ENCODE measurements at regions not wholly inside any gene's neighbourhood (a gene's known extent, or its start where the extent isn't known, plus 50 kb on each side); places are given as distances from the start of the nearest gene placed in this dataset.

GRCh38 chr3:166420071-166420470 is 582.8 kb upstream of the BCHE start:
- H3K4me1 ChIP-seq = no peaks in the 10 kb centered on the region
- H3K27ac ChIP-seq = no peak overlapping the region
- no peak for ATAC-seq
- H3K4me3 ChIP-seq = no peak overlapping the region
- H3K27me3 ChIP-seq = no peaks in the 10 kb centered on the region
- WGBS, 2 donors = 75 to 77% methylated on average over 2 of the region's 2 CpGs
- H3K36me3 ChIP-seq (replicated peaks in 1 of 2; ENCODE audit: insufficient read depth in 1 of 2, low read depth in 2 of 2) = no peaks in the 10 kb centered on the region
- intact Hi-C loops (cut with DNase I) = no loop called here
- TF ChIP-seq CTCF (IDR thresholded peaks at IDR 0.05) (no peak), POLR2A (IDR thresholded peaks at IDR 0.05) (no peak)
- no peaks in the 10 kb centered on the region for H3K9me3 ChIP-seq
- no peak for DNase-seq

DNA sequence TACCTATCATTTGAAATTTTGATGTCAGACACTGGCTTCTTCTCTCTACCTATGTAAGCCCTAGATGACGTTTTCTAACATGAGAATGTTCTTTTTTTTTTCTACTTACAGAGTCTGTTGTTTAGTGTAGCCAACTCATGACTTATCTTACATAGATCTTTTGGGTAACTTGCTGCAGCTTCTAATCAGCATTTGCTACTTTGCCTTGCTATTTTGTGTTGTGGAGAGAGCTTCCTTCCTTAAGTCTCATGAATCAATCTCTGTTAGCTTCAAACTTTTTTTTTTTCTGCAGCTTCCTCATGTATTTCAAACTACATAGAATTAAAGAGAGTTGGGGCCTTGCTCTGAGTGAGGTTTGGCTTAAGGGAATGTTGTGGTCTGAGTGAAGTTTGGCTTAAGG is 568.7 kb upstream of the BCHE start:
- WGBS, 2 donors = 39 to 45% methylated on average over 1 of the region's 1 CpG
- no peak for ATAC-seq
- intact Hi-C loops (cut with DNase I) = no loop called here

DNA sequence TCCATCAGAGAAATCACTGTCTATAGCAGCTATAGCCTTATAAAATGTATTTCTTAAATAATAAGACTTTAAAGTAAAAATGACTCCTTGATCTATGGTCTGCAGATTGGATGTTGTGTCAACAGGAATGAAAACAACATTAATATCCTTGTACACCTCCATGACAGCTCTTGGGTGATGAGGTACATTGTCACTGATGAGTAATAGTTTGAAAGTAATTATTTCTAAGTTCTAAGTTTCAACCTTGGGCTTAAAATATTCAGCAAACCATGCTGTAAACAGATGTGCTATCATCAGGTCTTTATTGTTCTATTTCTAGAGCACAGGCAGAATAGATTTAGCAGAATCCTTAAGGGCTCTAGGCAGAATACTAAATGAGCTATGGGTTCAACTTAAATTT is 568.2 kb upstream of the BCHE start:
- TF ChIP-seq CTCF (IDR thresholded peaks at IDR 0.05) (no peak), POLR2A (IDR thresholded peaks at IDR 0.05) (no peak)
- no peaks in the 10 kb centered on the region for H3K27me3 ChIP-seq
- no peaks in the 10 kb centered on the region for H3K4me1 ChIP-seq
- H3K36me3 ChIP-seq (replicated peaks in 1 of 2; ENCODE audit: insufficient read depth in 1 of 2, low read depth in 2 of 2) = no peaks in the 10 kb centered on the region
- ATAC-seq (no peak), DNase-seq (no peak)
- intact Hi-C loops (cut with DNase I) = no loop called here
- no peak overlapping the region for H3K27ac ChIP-seq
- no peaks in the 10 kb centered on the region for H3K9me3 ChIP-seq
- no peak overlapping the region for H3K4me3 ChIP-seq

More for the DNA sequence above, 568.7 kb upstream of the BCHE start:
- H3K4me1 ChIP-seq = no peaks in the 10 kb centered on the region
- no peak overlapping the region for H3K4me3 ChIP-seq
- DNase-seq = no peak
- H3K27me3 ChIP-seq = no peaks in the 10 kb centered on the region
- no peak for TF ChIP-seq POLR2A (IDR thresholded peaks at IDR 0.05)
- no peak for TF ChIP-seq CTCF (IDR thresholded peaks at IDR 0.05)
- H3K27ac ChIP-seq = no peak overlapping the region
- no peaks in the 10 kb centered on the region for H3K9me3 ChIP-seq
- no peaks in the 10 kb centered on the region for H3K36me3 ChIP-seq (replicated peaks in 1 of 2; ENCODE audit: insufficient read depth in 1 of 2, low read depth in 2 of 2)

DNA sequence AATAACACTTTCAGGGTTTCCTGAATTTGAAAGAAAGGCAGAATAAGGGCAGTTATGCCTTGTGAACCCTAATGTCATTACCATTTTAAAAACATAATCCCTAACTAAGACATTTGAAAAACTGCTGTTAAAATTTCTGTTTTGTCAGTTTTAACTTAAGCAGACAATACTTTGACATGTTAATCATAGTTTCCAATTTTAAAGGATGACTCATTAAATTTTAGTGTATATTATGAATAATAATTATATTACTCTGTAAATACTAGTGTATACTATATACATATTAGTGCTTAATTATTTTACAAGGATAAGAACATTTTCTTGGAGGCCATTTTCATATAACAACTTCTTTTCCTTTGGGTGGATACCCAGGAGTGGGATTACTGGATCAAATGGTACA is 553.1 kb upstream of the BCHE start:
- Histone ChIP-seq H3K27ac (no peak overlapping the region), H3K9me3 (no peaks in the 10 kb centered on the region), H3K27me3 (no peaks in the 10 kb centered on the region), H3K4me1 (no peaks in the 10 kb centered on the region), H3K36me3 (replicated peaks in 1 of 2; ENCODE audit: insufficient read depth in 1 of 2, low read depth in 2 of 2) (no peaks in the 10 kb centered on the region), H3K4me3 (no peak overlapping the region)
- DNase-seq (no peak), ATAC-seq (no peak)
- intact Hi-C loops (cut with DNase I) = no loop called here
- no peak for TF ChIP-seq CTCF (IDR thresholded peaks at IDR 0.05)
- no peak for TF ChIP-seq POLR2A (IDR thresholded peaks at IDR 0.05)

- DNase-seq (no peak), ATAC-seq (no peak)
- Histone ChIP-seq H3K4me1 (no peaks in the 10 kb centered on the region), H3K27ac (no peak overlapping the region), H3K36me3 (replicated peaks in 1 of 2; ENCODE audit: insufficient read depth in 1 of 2, low read depth in 2 of 2) (no peaks in the 10 kb centered on the region), H3K9me3 (no peaks in the 10 kb centered on the region), H3K4me3 (no peak overlapping the region), H3K27me3 (no peaks in the 10 kb centered on the region)
- TF ChIP-seq CTCF (IDR thresholded peaks at IDR 0.05) = no peak
- no peak for TF ChIP-seq POLR2A (IDR thresholded peaks at IDR 0.05)
- WGBS, 2 donors = 78 to 81% methylated on average over 2 of the region's 2 CpGs
- intact Hi-C loops (cut with DNase I) = no loop called here
Measured at GRCh38 chr3:166388321-166388720, 551.1 kb upstream of the BCHE start.

Data from body of pancreas (tissue), 4 donors.